ENCODE measurements at regions not wholly inside any gene's neighbourhood (a gene's known extent, or its start where the extent isn't known, plus 50 kb on each side); places are given as distances from the start of the nearest gene placed in this dataset.
A peak's percentile ranks its signal among the peaks of the same experiment; 100 is the strongest.
"Not testable (repeated sequence)": the region's sequence is repeated elsewhere in the genome, so short reads cannot be mapped to it uniquely, and the experiment has no call there.

DNA sequence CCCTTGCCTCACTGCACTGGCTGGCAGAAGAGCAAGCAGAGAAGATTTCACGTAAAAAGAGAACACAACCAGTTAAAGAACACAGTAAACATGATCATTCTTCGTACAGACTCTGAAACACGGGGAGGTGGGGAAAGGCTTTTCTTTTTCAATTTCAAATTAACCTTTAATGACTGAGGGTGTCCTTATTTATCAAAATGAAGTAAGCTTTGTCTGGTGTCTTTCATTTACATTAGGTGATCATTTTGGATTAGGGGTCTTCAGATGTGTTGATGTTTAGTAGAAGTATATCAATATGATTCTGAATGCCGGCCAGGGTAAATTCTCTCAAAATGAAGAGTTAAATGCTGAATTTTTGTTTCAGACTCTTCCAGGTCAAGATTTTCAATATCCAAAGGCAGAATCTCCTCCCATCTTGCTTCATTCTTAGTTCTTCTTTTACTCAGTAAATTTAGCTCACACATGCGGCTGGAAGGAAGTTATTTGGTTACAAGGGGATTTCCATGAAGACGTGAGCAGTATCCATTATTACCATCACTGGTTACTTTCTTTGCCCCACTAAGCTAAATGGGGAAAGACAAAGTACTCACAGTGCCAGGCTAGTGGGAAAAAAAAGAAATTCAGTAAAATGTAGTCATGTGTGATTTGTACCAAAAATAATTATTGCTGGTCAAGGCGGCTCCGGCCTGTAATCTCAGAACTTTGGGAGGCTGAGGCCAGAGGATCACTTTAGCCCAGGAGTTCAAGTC is 272.2 kb upstream of the NR2F2 start:
- DNase-seq = no peak

GRCh38 chr15:96058852-96059103 is 271.7 kb upstream of the NR2F2 start:
- DNase-seq = not testable (repeated sequence)

GRCh38 chr15:96060591-96060990 is 269.9 kb upstream of the NR2F2 start:
- DNase-seq = not testable (repeated sequence)

DNA sequence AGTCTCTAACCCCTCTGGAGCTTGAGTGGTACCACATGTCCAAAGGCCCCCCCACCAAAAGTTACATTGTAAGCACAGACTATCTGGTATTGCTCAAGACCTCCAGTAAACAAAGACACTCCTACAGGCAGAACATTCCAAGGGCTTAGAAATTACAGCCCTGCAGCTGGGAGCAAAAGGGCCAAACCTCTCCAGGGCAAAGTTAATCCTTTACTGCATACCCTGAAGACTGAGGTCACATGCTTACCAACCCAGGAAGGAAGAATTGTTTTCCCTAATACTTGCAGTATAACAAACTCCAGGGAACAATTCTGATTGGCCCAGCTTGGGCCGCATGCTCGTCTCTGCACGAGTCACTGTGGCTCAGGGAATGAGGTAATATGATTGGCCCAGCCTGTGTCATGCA is 266.1 kb upstream of the NR2F2 start:
- no peak for DNase-seq

DNA sequence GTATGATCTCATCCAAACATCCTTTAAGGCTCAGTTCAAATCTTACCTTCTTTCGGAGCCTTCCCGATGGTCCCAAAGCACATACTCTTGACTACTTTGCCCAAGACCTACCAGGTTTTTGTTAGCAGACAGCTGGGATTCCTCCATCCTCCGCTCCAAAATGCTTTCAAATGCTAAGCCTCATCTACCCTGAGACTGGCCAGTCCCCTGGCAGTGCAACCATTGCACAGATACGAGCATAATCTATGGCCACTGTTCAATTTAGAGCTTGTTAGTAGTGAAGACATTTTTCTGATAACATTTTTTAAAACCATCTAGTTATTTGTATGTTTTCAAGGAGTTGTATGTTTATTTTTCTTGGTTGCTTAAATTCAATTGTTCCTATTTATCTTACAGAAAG is 264.4 kb upstream of the NR2F2 start:
- DNase-seq = no peak

DNA sequence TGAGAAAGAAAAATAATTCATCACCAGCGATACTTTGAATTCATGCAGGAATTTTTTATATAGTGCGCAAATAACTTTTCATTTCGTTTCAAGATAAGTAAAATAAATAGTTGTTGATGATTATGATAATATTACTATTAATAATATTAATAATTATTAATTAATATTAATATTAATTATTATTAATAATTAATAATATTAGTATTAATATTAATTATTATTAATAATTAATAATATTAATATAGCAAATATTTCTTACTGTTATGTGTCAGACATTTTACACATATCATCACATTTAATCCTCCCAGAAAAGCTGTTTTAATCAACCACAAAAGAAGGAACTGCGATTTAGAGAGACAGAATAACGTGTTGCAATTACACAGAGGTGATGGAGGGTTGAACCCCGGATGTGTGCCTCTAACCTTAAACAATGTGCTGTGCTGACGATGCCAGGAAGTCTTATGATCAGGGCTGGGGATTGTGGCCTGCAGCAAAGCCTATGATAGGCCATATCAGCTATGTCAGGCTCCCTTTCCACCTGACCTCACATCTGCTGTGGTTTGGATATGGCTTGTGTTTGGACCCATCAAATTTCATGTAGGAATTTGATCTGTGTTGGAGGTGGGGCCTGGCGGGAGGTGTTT is 263.5 kb upstream of the NR2F2 start:
- peak; percentile 8 for DNase-seq

GRCh38 chr15:96067677-96068076 is 262.8 kb upstream of the NR2F2 start:
- DNase-seq = no peak

- no peak for DNase-seq
These were observed 261.6 kb upstream of the NR2F2 start for GRCh38 chr15:96068897-96069296.

- no peak for DNase-seq
These were observed 259.9 kb upstream of the NR2F2 start for GRCh38 chr15:96070636-96071035.

DNA sequence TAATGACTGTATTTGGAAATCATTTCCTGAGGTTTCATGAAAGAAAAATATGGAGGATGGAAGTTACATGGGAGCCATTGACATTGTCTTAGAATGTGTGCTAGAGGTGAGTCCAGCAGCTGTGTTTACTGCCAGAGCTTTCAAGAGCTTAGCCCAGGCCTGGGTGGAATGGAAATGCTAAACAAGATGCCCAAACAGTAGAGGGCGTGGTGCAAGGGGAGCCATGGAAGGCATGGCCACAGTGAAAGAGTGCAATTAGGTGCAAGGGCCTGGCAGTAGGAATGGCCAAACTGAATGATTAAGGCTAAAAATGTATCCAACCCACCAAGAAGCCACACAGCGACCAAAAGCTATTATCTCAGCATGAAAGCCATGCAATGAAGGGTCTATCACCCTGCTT is 257.7 kb upstream of the NR2F2 start:
- DNase-seq = no peak

DNA sequence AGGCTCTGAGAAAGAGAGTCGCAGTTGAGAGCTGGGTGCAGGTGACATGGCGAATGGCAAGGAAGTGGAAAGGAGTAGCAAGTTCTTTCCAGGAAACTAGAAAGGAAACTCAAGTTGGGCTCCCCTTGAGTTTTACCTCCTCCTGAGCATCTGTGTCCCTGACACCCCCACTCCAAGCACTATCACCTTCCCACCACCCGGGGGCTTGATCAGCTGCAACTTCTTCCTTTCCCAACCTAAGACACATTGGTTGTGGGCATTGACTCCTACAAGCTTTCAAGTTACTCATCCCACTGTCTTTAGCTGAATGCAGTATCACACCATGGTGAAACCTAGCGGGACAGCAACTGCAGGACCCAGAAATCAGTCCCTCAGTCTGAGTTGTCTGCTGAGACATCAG is 256.6 kb upstream of the NR2F2 start:
- DNase-seq = no peak

GRCh38 chr15:96075895-96076294 is 254.6 kb upstream of the NR2F2 start:
- no peak for DNase-seq

GRCh38 chr15:96076350-96076749 is 254.2 kb upstream of the NR2F2 start:
- DNase-seq = no peak

- DNase-seq = no peak
These were observed 251.5 kb upstream of the NR2F2 start for GRCh38 chr15:96079041-96079440.

DNA sequence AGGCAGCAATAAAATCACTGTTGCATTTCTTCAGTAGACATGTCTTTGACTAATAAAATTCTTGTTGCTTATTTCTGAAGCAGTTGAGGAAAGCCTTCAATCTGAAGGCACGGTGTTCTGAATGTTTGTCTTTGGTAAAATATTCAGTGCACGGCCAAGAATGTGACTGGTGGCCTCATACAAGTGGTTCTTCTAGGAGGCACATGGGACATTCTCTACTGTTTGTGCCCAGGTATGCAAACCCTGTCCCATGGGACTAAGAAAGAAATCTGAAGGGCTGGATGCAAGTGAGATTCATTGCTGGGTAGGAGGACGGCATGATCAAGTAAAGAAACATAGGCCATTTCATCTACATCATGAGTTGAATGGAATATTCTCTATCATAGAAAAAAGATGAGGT is 250.6 kb upstream of the NR2F2 start:
- no peak for DNase-seq

GRCh38 chr15:96086164-96086563 is 244.3 kb upstream of the NR2F2 start:
- no peak for DNase-seq

DNA sequence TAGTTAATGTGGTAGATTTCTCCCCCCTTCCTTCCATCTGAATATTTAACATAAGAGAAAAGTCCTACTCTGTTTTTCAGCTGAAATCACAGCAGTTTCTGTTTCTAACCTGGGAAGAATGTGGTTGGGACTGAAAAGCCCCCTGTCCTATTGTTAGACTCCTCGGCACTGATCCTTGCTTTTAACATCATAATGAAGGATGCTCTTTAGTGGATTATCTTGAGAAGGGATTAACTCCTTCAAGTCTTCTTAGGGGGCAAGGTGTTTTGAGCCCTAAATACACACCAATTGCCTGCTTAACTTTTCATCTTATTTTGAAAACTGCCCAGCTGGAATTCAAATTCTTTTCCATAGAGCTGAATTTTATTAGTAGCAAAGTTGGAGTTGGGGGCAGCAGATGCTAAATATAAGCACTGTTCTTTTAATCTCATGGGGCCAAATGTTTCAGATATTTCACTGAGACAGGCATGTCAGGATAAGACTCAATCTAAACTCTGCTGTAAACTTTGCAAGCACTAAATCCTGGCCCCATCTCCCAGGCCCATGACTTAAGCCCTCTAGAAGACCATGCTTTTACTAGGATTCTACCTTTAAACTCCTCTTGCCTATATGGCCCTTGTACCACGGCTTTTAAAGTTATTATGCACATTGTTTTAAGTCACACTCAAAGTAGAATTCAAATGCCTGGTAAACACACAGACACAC is 243.2 kb upstream of the NR2F2 start:
- DNase-seq = no peak

DNA sequence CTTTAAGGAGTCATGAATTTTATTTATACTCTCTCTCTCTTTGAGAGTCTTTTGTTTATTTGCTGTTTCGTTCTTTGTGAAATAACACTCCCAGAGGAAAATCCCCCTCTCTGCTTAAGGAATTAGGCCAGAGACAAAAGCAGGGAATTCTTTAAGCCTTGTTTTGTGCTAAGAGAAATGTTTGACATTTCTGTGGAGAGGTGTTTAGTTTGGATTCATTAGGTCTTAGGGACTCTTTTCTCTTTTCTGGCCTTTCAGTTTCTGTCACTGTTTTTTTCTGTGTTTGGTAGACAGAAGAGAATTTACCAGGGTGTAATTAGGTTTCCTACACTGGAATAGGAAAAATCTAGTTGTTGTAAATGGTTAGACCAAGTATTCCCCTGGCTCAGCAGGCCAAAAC is 241.8 kb upstream of the NR2F2 start:
- no peak for DNase-seq

DNA sequence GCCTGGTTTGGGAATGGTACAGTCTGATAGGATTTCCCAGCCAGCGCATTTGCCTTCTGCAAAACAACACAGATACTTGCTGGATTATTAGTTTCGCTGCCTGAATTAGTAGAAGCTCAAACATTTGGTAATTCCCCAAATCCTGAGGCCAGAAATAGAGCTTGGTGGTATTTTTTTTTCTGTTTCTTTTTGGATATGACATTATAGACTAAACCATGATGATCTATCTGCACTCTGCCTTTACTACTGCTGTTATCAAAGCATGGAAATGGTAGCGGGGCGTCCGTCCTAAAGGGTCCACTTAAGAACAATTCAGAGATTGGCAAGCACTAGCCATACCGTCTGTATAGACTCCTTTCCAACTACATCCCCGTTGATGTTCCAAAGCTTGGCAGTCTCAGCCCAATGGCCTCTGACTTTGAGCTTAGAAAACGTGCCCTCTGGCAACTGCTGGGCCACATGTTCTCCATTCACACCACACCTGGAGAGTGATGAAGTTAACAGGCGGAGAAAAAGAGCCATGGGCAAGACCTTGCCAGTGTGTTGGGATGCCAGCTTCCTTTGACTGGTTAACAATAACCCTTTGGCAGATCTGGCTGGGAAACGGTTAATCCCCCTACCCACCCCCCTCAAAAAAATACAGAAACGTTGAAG is 241.0 kb upstream of the NR2F2 start:
- no peak for DNase-seq

DNA sequence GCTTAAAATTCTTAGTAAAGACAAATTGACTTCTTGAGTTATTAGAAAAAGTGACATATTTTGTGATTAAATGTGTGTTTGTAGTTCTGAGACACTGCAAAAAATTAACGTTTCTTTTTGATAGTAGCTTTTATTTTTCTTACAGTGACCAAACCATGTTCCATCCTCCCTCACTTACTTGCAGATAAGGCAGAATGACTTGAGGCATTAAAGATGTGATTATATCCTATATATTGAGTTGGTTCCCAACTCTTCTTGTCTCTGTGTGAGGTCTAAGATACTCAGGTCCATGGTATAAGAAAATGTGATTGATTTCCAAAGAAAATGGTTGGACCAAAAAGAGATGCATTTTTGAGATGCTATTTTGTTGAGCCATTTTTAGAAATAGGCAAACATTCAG is 238.3 kb upstream of the NR2F2 start:
- DNase-seq = no peak

DNA sequence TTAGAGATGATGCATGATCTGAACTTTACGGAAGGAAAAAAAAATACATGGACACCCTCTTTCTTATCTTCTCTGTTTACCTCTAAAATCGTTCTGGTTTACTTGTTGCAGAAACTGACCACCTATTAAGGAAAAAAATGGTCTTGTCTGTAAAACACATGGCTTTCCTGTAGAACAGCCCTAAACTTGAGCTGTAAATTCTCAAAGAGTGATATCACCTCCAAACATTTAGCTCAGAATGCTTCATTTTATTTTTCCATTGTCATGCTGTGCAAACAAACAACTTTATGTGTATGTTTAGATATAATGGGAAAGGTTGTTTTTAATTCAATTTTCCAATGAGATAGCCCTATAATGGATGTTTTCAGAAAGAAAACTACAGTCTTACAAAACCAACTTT is 237.4 kb upstream of the NR2F2 start:
- no peak for DNase-seq

DNA sequence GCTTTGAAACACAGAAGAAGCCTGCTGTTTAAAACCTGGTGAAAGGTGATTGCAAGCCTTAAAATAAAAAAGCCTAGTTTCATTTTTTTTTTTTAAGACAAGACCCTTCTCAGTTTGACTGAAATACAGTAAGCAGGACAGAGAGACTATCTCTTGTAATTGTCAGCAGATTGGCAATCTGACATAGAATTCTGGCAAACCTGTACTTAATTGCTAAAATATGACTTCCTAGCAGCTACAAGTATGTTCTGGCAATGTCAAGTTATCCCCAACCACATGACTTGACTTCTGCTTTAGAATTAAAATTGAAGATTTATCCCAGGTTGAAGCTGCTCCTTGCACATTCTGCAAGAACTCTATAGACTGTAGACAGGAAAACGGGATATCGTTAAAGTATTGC is 232.8 kb upstream of the NR2F2 start:
- DNase-seq = no peak

DNA sequence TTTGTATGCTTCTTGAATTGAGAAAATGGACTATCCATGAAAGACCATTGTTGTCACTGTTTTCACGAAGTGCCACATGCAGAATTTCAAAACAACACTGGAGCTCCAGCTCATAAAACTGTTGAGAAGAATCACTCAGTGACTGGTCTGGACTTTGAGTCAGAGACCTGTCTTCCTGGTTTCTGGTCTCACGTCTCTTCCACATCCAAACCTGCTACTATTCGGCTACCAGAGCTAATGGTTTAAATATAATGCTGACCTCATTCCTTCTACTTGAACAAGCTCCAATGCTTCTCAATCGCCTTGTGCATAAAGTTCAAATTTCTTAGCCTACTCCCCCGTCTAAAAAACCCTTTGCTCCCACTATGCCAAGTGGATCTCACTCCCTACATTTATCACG is 227.9 kb upstream of the NR2F2 start:
- DNase-seq = no peak

GRCh38 chr15:96106181-96106580 is 224.3 kb upstream of the NR2F2 start:
- DNase-seq = no peak
